ENCODE measurements at regions not wholly inside any gene's neighbourhood (a gene's known extent, or its start where the extent isn't known, plus 50 kb on each side); places are given as distances from the start of the nearest gene placed in this dataset.

DNA sequence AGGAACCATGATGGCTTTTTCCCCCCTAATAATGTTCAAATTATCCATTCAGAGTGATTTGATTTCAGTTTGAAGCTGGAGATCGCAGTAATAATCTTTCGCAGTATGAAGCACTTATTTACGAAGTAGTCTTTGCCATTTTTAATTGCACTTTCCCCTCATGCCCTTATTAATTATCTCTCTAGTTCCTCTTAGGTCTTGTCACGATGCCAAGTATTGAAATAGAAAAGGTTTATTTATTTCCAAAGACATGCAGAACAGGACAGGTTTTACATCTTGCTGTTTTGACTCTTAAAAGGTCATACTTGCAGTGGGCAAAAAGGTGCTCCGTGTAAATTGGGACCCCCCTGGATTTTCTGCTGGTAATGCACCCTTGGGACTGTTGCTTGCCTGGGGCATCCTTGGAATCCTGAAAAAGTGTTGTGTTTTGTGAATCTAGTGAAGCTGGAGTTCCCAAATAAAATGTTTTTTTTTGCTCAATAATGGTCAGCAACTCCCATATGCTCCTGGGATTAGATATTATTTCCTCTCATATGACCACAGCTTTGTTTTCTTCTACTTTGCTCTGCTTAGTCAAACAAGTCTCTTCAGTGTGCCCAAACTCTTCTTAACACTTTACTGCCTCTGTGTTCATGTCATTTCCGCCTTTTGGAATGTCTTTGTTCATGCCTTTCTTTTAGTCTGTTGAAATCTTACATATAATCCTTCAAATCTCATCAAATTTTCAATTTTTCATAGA, 278.3 kb downstream of the TMEM38B start:
- TF ChIP-seq, protein P1, sequence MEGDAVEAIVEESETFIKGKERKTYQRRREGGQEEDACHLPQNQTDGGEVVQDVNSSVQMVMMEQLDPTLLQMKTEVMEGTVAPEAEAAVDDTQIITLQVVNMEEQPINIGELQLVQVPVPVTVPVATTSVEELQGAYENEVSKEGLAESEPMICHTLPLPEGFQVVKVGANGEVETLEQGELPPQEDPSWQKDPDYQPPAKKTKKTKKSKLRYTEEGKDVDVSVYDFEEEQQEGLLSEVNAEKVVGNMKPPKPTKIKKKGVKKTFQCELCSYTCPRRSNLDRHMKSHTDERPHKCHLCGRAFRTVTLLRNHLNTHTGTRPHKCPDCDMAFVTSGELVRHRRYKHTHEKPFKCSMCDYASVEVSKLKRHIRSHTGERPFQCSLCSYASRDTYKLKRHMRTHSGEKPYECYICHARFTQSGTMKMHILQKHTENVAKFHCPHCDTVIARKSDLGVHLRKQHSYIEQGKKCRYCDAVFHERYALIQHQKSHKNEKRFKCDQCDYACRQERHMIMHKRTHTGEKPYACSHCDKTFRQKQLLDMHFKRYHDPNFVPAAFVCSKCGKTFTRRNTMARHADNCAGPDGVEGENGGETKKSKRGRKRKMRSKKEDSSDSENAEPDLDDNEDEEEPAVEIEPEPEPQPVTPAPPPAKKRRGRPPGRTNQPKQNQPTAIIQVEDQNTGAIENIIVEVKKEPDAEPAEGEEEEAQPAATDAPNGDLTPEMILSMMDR (IDR thresholded peaks at IDR 0.05; ENCODE audit: control extremely low read depth in 1 of 3, insufficient read depth in 1 of 3, low read depth in 1 of 3, low read length in 3 of 3): no peak
- no peak for TF ChIP-seq CBX8 (IDR thresholded peaks at IDR 0.05; ENCODE audit: borderline replicate concordance, low read depth, low read length)

Measured in H1 (cell line).